ENCODE measurements at regions not wholly inside any gene's neighbourhood (a gene's known extent, or its start where the extent isn't known, plus 50 kb on each side); places are given as distances from the start of the nearest gene placed in this dataset.

DNA sequence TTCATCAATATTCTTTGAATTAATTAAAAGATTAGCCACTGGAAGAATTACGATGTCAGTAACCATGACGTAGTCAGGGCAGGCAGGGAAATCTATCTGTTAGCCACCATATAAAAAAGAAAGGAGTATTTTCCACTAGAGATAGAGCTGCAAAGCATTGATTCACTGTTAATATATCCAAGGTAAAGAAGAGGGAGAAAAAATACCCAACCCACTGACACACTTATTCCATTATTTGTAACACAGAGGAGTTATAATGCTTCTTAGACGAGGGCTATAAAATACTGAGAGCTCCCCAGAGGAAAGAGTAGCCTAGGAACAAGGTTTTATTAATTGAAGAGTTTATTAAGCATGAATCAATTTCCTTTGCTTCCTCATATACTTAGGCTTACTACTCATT is 382.2 kb upstream of the CDH6 start:
- Histone ChIP-seq H3K4me2 (ENCODE audit: insufficient read depth in 1 of 2, low read depth in 2 of 2, low read length in 2 of 2) (no peak overlapping the region), H3K27me3 (replicated peaks in 1 of 4; ENCODE audit: control insufficient read depth in 3 of 4, extremely low read depth in 1 of 4, insufficient read depth in 3 of 4, low read length in 3 of 4) (no peaks in the 10 kb centered on the region), H3K27ac (ENCODE audit: low read depth, low read length) (no peak overlapping the region), H3K23ac (ENCODE audit: insufficient read length) (no peak overlapping the region), H3K4me3 (ENCODE audit: extremely low read depth in 1 of 4, insufficient read depth in 2 of 4, low read depth in 3 of 4, low read length in 4 of 4) (no peak overlapping the region), H4K20me1 (replicated peaks in 1 of 2; ENCODE audit: control insufficient read depth in 1 of 2, insufficient read depth in 2 of 2, low read length in 2 of 2) (no peaks in the 10 kb centered on the region), H4K91ac (replicated peaks; ENCODE audit: insufficient read length, low read length) (no peak overlapping the region), H2BK120ac (replicated peaks; ENCODE audit: low read depth, low read length) (no peak overlapping the region), H3K23me2 (ENCODE audit: low read depth, low read length) (no peaks in the 10 kb centered on the region), H2BK20ac (ENCODE audit: low read length) (no peak overlapping the region), H2BK5ac (ENCODE audit: low read depth, low read length) (no peak overlapping the region), H3K79me1 (ENCODE audit: low read depth, low read length) (no peaks in the 10 kb centered on the region), H3K4ac (replicated peaks; ENCODE audit: insufficient read length, low read depth, low read length) (no peak overlapping the region), H3K56ac (replicated peaks; ENCODE audit: insufficient read length, low read depth, low read length) (no peak overlapping the region), H2BK15ac (ENCODE audit: low read length) (no peak overlapping the region), H3K4me1 (replicated peaks in 1 of 4; ENCODE audit: control insufficient read depth in 3 of 4, insufficient read depth in 4 of 4, low read length in 3 of 4) (no peaks in the 10 kb centered on the region), H2AFZ (ENCODE audit: low read length) (no peak overlapping the region), H3K9ac (replicated peaks in 1 of 4; ENCODE audit: extremely low read depth in 1 of 4, low read depth in 3 of 4, low read length in 3 of 4) (no peak overlapping the region), H3K36me3 (ENCODE audit: control insufficient read depth in 2 of 4, insufficient read depth in 4 of 4, low read length in 3 of 4) (no peaks in the 10 kb centered on the region), H2BK12ac (ENCODE audit: low read depth, low read length) (no peak overlapping the region), H3K79me2 (ENCODE audit: control insufficient read depth in 1 of 2, insufficient read depth in 2 of 2, low read length in 2 of 2) (no peaks in the 10 kb centered on the region), H3K9me3 (ENCODE audit: insufficient read depth in 2 of 2, low read depth in 1 of 2, low read length in 1 of 2) (no peaks in the 10 kb centered on the region), H3K14ac (ENCODE audit: insufficient read length) (no peak overlapping the region), H4K5ac (ENCODE audit: insufficient read length, low read depth, low read length) (no peak overlapping the region), H3K18ac (ENCODE audit: extremely low read depth, low read length) (no peak overlapping the region), H2AK5ac (ENCODE audit: low read depth, low read length) (no peak overlapping the region), H4K8ac (ENCODE audit: extremely low read depth, insufficient read depth, low read length) (no peak overlapping the region)
- no peak for FAIRE-seq
- no peak for DNase-seq (ENCODE audit: low read depth in 1 of 2, low spot score in 2 of 2)
- ChIA-PET POLR2A (ENCODE audit: partially characterized antibody) (no interaction called here), CTCF (ENCODE audit: partially characterized antibody) (no interaction called here)
- WGBS, 2 experiments (ENCODE audit: extremely low coverage in 1 of 2, insufficient coverage in 1 of 2, insufficient read length in 1 of 2, insufficient replicate concordance in 2 of 2, low coverage in 1 of 2, low lambda C conversion rate in 2 of 2, missing lambda C conversion rate in 1 of 2) = 86% methylated on average over 3 of the region's 3 CpGs; no CpG with 5 or more reads in 1 of the 2 experiments
- no peak for TF ChIP-seq BRCA1 (IDR thresholded peaks at IDR 0.05; ENCODE audit: low read depth, low read length)
- TF ChIP-seq GABPA (IDR thresholded peaks at IDR 0.05; ENCODE audit: borderline replicate concordance, insufficient read depth, low read length) = no peak
- TF ChIP-seq, protein P1, sequence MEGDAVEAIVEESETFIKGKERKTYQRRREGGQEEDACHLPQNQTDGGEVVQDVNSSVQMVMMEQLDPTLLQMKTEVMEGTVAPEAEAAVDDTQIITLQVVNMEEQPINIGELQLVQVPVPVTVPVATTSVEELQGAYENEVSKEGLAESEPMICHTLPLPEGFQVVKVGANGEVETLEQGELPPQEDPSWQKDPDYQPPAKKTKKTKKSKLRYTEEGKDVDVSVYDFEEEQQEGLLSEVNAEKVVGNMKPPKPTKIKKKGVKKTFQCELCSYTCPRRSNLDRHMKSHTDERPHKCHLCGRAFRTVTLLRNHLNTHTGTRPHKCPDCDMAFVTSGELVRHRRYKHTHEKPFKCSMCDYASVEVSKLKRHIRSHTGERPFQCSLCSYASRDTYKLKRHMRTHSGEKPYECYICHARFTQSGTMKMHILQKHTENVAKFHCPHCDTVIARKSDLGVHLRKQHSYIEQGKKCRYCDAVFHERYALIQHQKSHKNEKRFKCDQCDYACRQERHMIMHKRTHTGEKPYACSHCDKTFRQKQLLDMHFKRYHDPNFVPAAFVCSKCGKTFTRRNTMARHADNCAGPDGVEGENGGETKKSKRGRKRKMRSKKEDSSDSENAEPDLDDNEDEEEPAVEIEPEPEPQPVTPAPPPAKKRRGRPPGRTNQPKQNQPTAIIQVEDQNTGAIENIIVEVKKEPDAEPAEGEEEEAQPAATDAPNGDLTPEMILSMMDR (IDR thresholded peaks at IDR 0.05; ENCODE audit: control extremely low read depth in 1 of 3, insufficient read depth in 1 of 3, low read depth in 1 of 3, low read length in 3 of 3) = no peak
- no peak for TF ChIP-seq KDM4A (IDR thresholded peaks at IDR 0.05; ENCODE audit: low read depth, low read length, severe bottlenecking)
- no peak for TF ChIP-seq ZNF274 (IDR thresholded peaks at IDR 0.05; ENCODE audit: borderline replicate concordance, extremely low read depth, low read length)
- no peak for TF ChIP-seq SIN3A (conservative IDR thresholded peaks at IDR 0.05 in 1 of 2, IDR thresholded peaks at IDR 0.05 in 1 of 2; ENCODE audit: low read depth in 1 of 2, low read length in 2 of 2)
- TF ChIP-seq CBX5 (IDR thresholded peaks at IDR 0.05; ENCODE audit: low read depth, low read length) = no peak
- no peak for TF ChIP-seq YY1 (IDR thresholded peaks at IDR 0.05; ENCODE audit: low read depth, low read length)
- no peak for TF ChIP-seq NANOG (IDR thresholded peaks at IDR 0.05; ENCODE audit: insufficient read depth, low read depth, low read length, poor library complexity, severe bottlenecking)
- no peak for TF ChIP-seq JUND (IDR thresholded peaks at IDR 0.05; ENCODE audit: low read length)
- no peak for TF ChIP-seq RXRA (IDR thresholded peaks at IDR 0.05; ENCODE audit: insufficient read depth, low read depth, low read length)

Measured in H1 (cell line).